Stimulated activated naive CD8-positive, alpha-beta T cell treated with anti-CD3 and anti-CD28 coated beads, Interleukin-15, Interleukin-2, amounts not matched to agents 100 ng/mL and 50 ng/mL, for 24 hours (primary cell): ENCODE measurements at regions not wholly inside any gene's neighbourhood (a gene's known extent, or its start where the extent isn't known, plus 50 kb on each side); places are given as distances from the start of the nearest gene placed in this dataset.

ENCODE experiments used
- H3K27ac Mint-ChIP-seq: one replicate; pipeline ENCODE4 v1.8.0; 2021; ENCODE audit warnings: mild to moderate bottlenecking, mixed read lengths
- H3K27me3 Mint-ChIP-seq: one replicate; pipeline ENCODE4 v1.8.0; 2021; ENCODE audit warnings: mixed read lengths
- H3K36me3 Mint-ChIP-seq: one replicate; pipeline ENCODE4 v1.8.0; 2021; ENCODE audit warnings: low read depth, mixed read lengths
- H3K4me1 Mint-ChIP-seq: one replicate; pipeline ENCODE4 v1.8.0; 2021; ENCODE audit warnings: low read depth, mixed read lengths
- H3K4me3 Mint-ChIP-seq: one replicate; pipeline ENCODE4 v1.8.0; 2021; ENCODE audit warnings: mild to moderate bottlenecking, mixed read lengths
- H3K9me3 Mint-ChIP-seq: one replicate; pipeline ENCODE4 v1.8.0; 2021; ENCODE audit warnings: mixed read lengths

- Mint-ChIP-seq H3K9me3 (no peaks in the 10 kb centered on the region), H3K27ac (no peak overlapping the region), H3K36me3 (no peaks in the 10 kb centered on the region), H3K4me3 (no peak overlapping the region), H3K27me3 (peaks cover 17% of the 10 kb centered on the region), H3K4me1 (no peaks in the 10 kb centered on the region)
These were observed 276.4 kb upstream of the MOCS1 start for GRCh38 chr6:40210628-40211056.

- H3K9me3 Mint-ChIP-seq = peaks cover 19% of the 10 kb centered on the region
- H3K36me3 Mint-ChIP-seq = no peaks in the 10 kb centered on the region
- H3K27me3 Mint-ChIP-seq = peaks cover 24% of the 10 kb centered on the region
- H3K4me3 Mint-ChIP-seq = no peak overlapping the region
- H3K4me1 Mint-ChIP-seq = no peaks in the 10 kb centered on the region
- H3K27ac Mint-ChIP-seq = no peak overlapping the region
These were observed 271.5 kb upstream of the MOCS1 start for GRCh38 chr6:40205801-40206200.

GRCh38 chr6:40205004-40205403, 270.7 kb upstream of the MOCS1 start:
- Mint-ChIP-seq H3K27me3 (peaks cover 24% of the 10 kb centered on the region), H3K27ac (no peak overlapping the region), H3K9me3 (peaks cover 19% of the 10 kb centered on the region), H3K36me3 (no peaks in the 10 kb centered on the region), H3K4me1 (no peaks in the 10 kb centered on the region), H3K4me3 (no peak overlapping the region)

GRCh38 chr6:40197371-40197770, 263.1 kb upstream of the MOCS1 start:
- Mint-ChIP-seq H3K9me3 (peaks cover 5% of the 10 kb centered on the region), H3K27me3 (no peaks in the 10 kb centered on the region), H3K27ac (no peak overlapping the region), H3K36me3 (no peaks in the 10 kb centered on the region), H3K4me1 (no peaks in the 10 kb centered on the region), H3K4me3 (no peak overlapping the region)

- no peaks in the 10 kb centered on the region for H3K27me3 Mint-ChIP-seq
- no peaks in the 10 kb centered on the region for H3K4me1 Mint-ChIP-seq
- no peaks in the 10 kb centered on the region for H3K36me3 Mint-ChIP-seq
- H3K4me3 Mint-ChIP-seq = no peak overlapping the region
- H3K9me3 Mint-ChIP-seq = peaks cover under 1% of the 10 kb centered on the region
- no peak overlapping the region for H3K27ac Mint-ChIP-seq
These were observed 261.9 kb upstream of the MOCS1 start for GRCh38 chr6:40196135-40196518.

- H3K4me1 Mint-ChIP-seq = no peaks in the 10 kb centered on the region
- H3K9me3 Mint-ChIP-seq = no peaks in the 10 kb centered on the region
- H3K27ac Mint-ChIP-seq = no peak overlapping the region
- no peaks in the 10 kb centered on the region for H3K36me3 Mint-ChIP-seq
- H3K27me3 Mint-ChIP-seq = no peaks in the 10 kb centered on the region
- no peak overlapping the region for H3K4me3 Mint-ChIP-seq
These were observed 261.3 kb upstream of the MOCS1 start for GRCh38 chr6:40195428-40196134.

GRCh38 chr6:40194447-40195170, 260.3 kb upstream of the MOCS1 start:
- no peaks in the 10 kb centered on the region for H3K27me3 Mint-ChIP-seq
- no peaks in the 10 kb centered on the region for H3K36me3 Mint-ChIP-seq
- H3K4me1 Mint-ChIP-seq = no peaks in the 10 kb centered on the region
- H3K27ac Mint-ChIP-seq = no peak overlapping the region
- H3K4me3 Mint-ChIP-seq = no peak overlapping the region
- H3K9me3 Mint-ChIP-seq = no peaks in the 10 kb centered on the region

GRCh38 chr6:40192516-40192915, 258.3 kb upstream of the MOCS1 start:
- no peaks in the 10 kb centered on the region for H3K4me1 Mint-ChIP-seq
- no peak overlapping the region for H3K27ac Mint-ChIP-seq
- no peaks in the 10 kb centered on the region for H3K9me3 Mint-ChIP-seq
- no peaks in the 10 kb centered on the region for H3K36me3 Mint-ChIP-seq
- H3K27me3 Mint-ChIP-seq = no peaks in the 10 kb centered on the region
- H3K4me3 Mint-ChIP-seq = no peak overlapping the region

- H3K27ac Mint-ChIP-seq = no peak overlapping the region
- no peaks in the 10 kb centered on the region for H3K36me3 Mint-ChIP-seq
- H3K4me1 Mint-ChIP-seq = no peaks in the 10 kb centered on the region
- H3K4me3 Mint-ChIP-seq = no peak overlapping the region
- H3K9me3 Mint-ChIP-seq = peaks cover 3% of the 10 kb centered on the region
- peaks cover 10% of the 10 kb centered on the region for H3K27me3 Mint-ChIP-seq
These were observed 254.7 kb upstream of the MOCS1 start for GRCh38 chr6:40188931-40189330.

- H3K27me3 Mint-ChIP-seq = peaks cover 20% of the 10 kb centered on the region
- no peak overlapping the region for H3K4me3 Mint-ChIP-seq
- H3K9me3 Mint-ChIP-seq = peaks cover 15% of the 10 kb centered on the region
- no peaks in the 10 kb centered on the region for H3K4me1 Mint-ChIP-seq
- no peak overlapping the region for H3K27ac Mint-ChIP-seq
- no peaks in the 10 kb centered on the region for H3K36me3 Mint-ChIP-seq
These were observed 253.4 kb upstream of the MOCS1 start for GRCh38 chr6:40187535-40188144.

GRCh38 chr6:40185486-40185885, 251.2 kb upstream of the MOCS1 start:
- Mint-ChIP-seq H3K27ac (no peak overlapping the region), H3K9me3 (peaks cover 22% of the 10 kb centered on the region), H3K36me3 (no peaks in the 10 kb centered on the region), H3K27me3 (peaks cover 20% of the 10 kb centered on the region), H3K4me3 (no peak overlapping the region), H3K4me1 (no peaks in the 10 kb centered on the region)

- Mint-ChIP-seq H3K4me1 (no peaks in the 10 kb centered on the region), H3K27me3 (peaks cover 24% of the 10 kb centered on the region), H3K9me3 (peaks cover 22% of the 10 kb centered on the region), H3K36me3 (no peaks in the 10 kb centered on the region), H3K27ac (no peak overlapping the region), H3K4me3 (no peak overlapping the region)
These were observed 249.6 kb upstream of the MOCS1 start for GRCh38 chr6:40183902-40184301.

GRCh38 chr6:40181367-40181766, 247.1 kb upstream of the MOCS1 start:
- Mint-ChIP-seq H3K4me1 (no peaks in the 10 kb centered on the region), H3K27me3 (peaks cover 30% of the 10 kb centered on the region), H3K9me3 (peaks cover 22% of the 10 kb centered on the region), H3K4me3 (no peak overlapping the region), H3K27ac (no peak overlapping the region), H3K36me3 (no peaks in the 10 kb centered on the region)

GRCh38 chr6:40180271-40180670, 246.0 kb upstream of the MOCS1 start:
- Mint-ChIP-seq H3K27me3 (peaks cover 38% of the 10 kb centered on the region), H3K4me3 (no peak overlapping the region), H3K4me1 (no peaks in the 10 kb centered on the region), H3K9me3 (peaks cover 22% of the 10 kb centered on the region), H3K36me3 (no peaks in the 10 kb centered on the region), H3K27ac (no peak overlapping the region)

- H3K4me3 Mint-ChIP-seq = no peak overlapping the region
- no peaks in the 10 kb centered on the region for H3K36me3 Mint-ChIP-seq
- no peak overlapping the region for H3K27ac Mint-ChIP-seq
- peaks cover 22% of the 10 kb centered on the region for H3K9me3 Mint-ChIP-seq
- H3K27me3 Mint-ChIP-seq = peaks cover 39% of the 10 kb centered on the region
- H3K4me1 Mint-ChIP-seq = no peaks in the 10 kb centered on the region
These were observed 245.2 kb upstream of the MOCS1 start for GRCh38 chr6:40179496-40179895.
